ENCODE measurements at regions not wholly inside any gene's neighbourhood (a gene's known extent, or its start where the extent isn't known, plus 50 kb on each side); places are given as distances from the start of the nearest gene placed in this dataset.

- TF ChIP-seq EGR1 (IDR thresholded peaks at IDR 0.05) (no peak), CREB1 (IDR thresholded peaks at IDR 0.05; ENCODE audit: low read depth) (no peak), TAF1 (IDR thresholded peaks at IDR 0.05; ENCODE audit: low read depth) (no peak), ZBTB7A (IDR thresholded peaks at IDR 0.05; ENCODE audit: low read depth) (no peak), EP300 (IDR thresholded peaks at IDR 0.05; ENCODE audit: borderline replicate concordance) (no peak), REST (IDR thresholded peaks at IDR 0.05; ENCODE audit: low read depth) (no peak), RAD21 (IDR thresholded peaks at IDR 0.05; ENCODE audit: low read depth) (no peak), CEBPB (IDR thresholded peaks at IDR 0.05) (no peak), NFIC (IDR thresholded peaks at IDR 0.05) (no peak)
- TF ChIP-seq, protein P1, sequence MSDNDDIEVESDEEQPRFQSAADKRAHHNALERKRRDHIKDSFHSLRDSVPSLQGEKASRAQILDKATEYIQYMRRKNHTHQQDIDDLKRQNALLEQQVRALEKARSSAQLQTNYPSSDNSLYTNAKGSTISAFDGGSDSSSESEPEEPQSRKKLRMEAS (IDR thresholded peaks at IDR 0.05) = no peak
Observed at GRCh38 chr2:66324909-66325528, 109.9 kb upstream of the MEIS1 start.
